IMR-90 (cell line): ENCODE measurements at regions not wholly inside any gene's neighbourhood (a gene's known extent, or its start where the extent isn't known, plus 50 kb on each side); places are given as distances from the start of the nearest gene placed in this dataset.

Experiments used
- ATAC-seq: fragments of 200-7000 bp; cut with Tn5 transposase; 2 replicates; pipeline ENCODE4 v1.9.1; 2020; ENCODE audit warnings: low read depth, mild to moderate bottlenecking, moderate library complexity
- BruUV-seq: library from RNA; stranded (reverse); fragments of 400-500 nt; replicated peaks from 2 replicates; lab custom pipeline; 2021; lab: Mats Ljungman, UMichigan
- CTCF ChIA-PET: fragments of 300-600 bp; formaldehyde crosslinking; extraction: SDS; loops from one replicate; lab custom pipeline; 2021; ENCODE audit warnings: antibody characterized with exemption; lab: Yijun Ruan, JAX
- POLR2A ChIA-PET: fragments of 300-600 bp; sonication (Branson Sonifier 250); formaldehyde crosslinking; loops from one replicate; lab custom pipeline; 2022; ENCODE audit warnings: antibody characterized with exemption; ENCODE audit not compliant: unreplicated experiment; lab: Charles Lee
- DNase-seq: peaks from one replicate; pipeline ENCODE4 v3.0.0; 2013
- H2AFZ ChIP-seq: replicated peaks from 2 replicates; pipeline ENCODE3; 2013; ENCODE audit warnings: low read length, mild to moderate bottlenecking; ENCODE audit not compliant: poor library complexity
- H2AK5ac ChIP-seq: 2 replicates; pipeline ENCODE4 v1.6.1; 2013; ENCODE audit warnings: low read depth, low read length, inconsistent platforms
- H2AK9ac ChIP-seq: replicated peaks from 2 replicates; pipeline ENCODE3; 2013; ENCODE audit warnings: mild to moderate bottlenecking, low read depth, low read length, moderate library complexity; ENCODE audit not compliant: poor library complexity
- H2BK120ac ChIP-seq: 2 replicates; pipeline ENCODE4 v1.6.1; 2013; ENCODE audit warnings: low read depth, low read length, inconsistent platforms
- H2BK15ac ChIP-seq: 3 replicates; pipeline ENCODE4 v1.6.1; 2013; ENCODE audit warnings: low read depth, low read length, inconsistent platforms
- H2BK20ac ChIP-seq: 2 replicates; pipeline ENCODE4 v1.6.1; 2013; ENCODE audit warnings: low read depth, mild to moderate bottlenecking, inconsistent platforms, low read length, moderate library complexity
- H2BK5ac ChIP-seq: 2 replicates; pipeline ENCODE4 v1.6.1; 2013; ENCODE audit warnings: mild to moderate bottlenecking, low read depth, low read length, inconsistent platforms; ENCODE audit not compliant: poor library complexity, severe bottlenecking
- H3K14ac ChIP-seq: replicated peaks from 2 replicates; pipeline ENCODE4 v1.6.1; 2013; ENCODE audit warnings: low read depth, low read length, inconsistent platforms
- H3K18ac ChIP-seq: 2 replicates; pipeline ENCODE4 v1.6.1; 2013; ENCODE audit warnings: low read depth, low read length, control low read depth
- H3K23ac ChIP-seq: 2 replicates; pipeline ENCODE4 v1.6.1; 2013; ENCODE audit warnings: low read depth, low read length, inconsistent platforms
- H3K27ac ChIP-seq: 2 replicates; pipeline ENCODE4 v1.5.1; 2013; ENCODE audit warnings: mild to moderate bottlenecking, control low read depth, low read length; ENCODE audit not compliant: insufficient read depth
- H3K27me3 ChIP-seq: 2 replicates; pipeline ENCODE4 v1.6.1; 2013; ENCODE audit warnings: low read length; ENCODE audit not compliant: control insufficient read depth, insufficient read depth
- H3K36me3 ChIP-seq: 2 replicates; pipeline ENCODE4 v1.6.1; 2013; ENCODE audit warnings: low read length, mixed read lengths; ENCODE audit not compliant: control insufficient read depth, insufficient read depth
- H3K4ac ChIP-seq: 2 replicates; pipeline ENCODE4 v1.6.1; 2013; ENCODE audit warnings: low read depth, low read length, inconsistent platforms
- H3K4me1 ChIP-seq: 2 replicates; pipeline ENCODE4 v1.6.1; 2013; ENCODE audit warnings: low read length, mixed read lengths; ENCODE audit not compliant: control insufficient read depth, insufficient read depth
- H3K4me2 ChIP-seq: 2 replicates; pipeline ENCODE4 v1.6.1; 2013; ENCODE audit warnings: low read depth, mild to moderate bottlenecking, control low read depth, low read length, moderate library complexity
- H3K4me3 ChIP-seq: 2 replicates; pipeline ENCODE4 v1.5.1; 2013; ENCODE audit warnings: low read depth, mild to moderate bottlenecking, control low read depth, low read length, moderate library complexity; ENCODE audit not compliant: insufficient read depth
- H3K56ac ChIP-seq: 2 replicates; pipeline ENCODE4 v1.6.1; 2013; ENCODE audit warnings: low read length, inconsistent platforms; ENCODE audit not compliant: insufficient read depth; ENCODE audit errors: extremely low read depth
- H3K79me1 ChIP-seq, 2 experiments: 2 replicates each; pipeline ENCODE4 v1.6.1; 2013; ENCODE audit warnings: low read length in 2 of 2, inconsistent platforms in 1 of 2, low read depth in 1 of 2
- H3K9ac ChIP-seq: 2 replicates; pipeline ENCODE4 v1.6.1; 2013; ENCODE audit warnings: low read depth, low read length, control low read depth
- H3K9me1 ChIP-seq: 2 replicates; pipeline ENCODE4 v1.6.1; 2013; ENCODE audit warnings: low read length, inconsistent platforms; ENCODE audit not compliant: insufficient read depth
- H3K9me3 ChIP-seq: 2 replicates; pipeline ENCODE4 v1.6.1; 2013; ENCODE audit warnings: low read length; ENCODE audit not compliant: control insufficient read depth, insufficient read depth
- H4K20me1 ChIP-seq: 2 replicates; pipeline ENCODE4 v1.6.1; 2013; ENCODE audit warnings: low read length, inconsistent platforms; ENCODE audit not compliant: insufficient read depth
- H4K5ac ChIP-seq: 2 replicates; pipeline ENCODE4 v1.6.1; 2013; ENCODE audit warnings: mild to moderate bottlenecking, low read depth, low read length, control low read depth
- H4K8ac ChIP-seq, 2 experiments: 2 replicates each; pipeline ENCODE4 v1.6.1; 2013; ENCODE audit warnings: low read depth in 2 of 2, low read length in 2 of 2, control low read depth in 1 of 2, inconsistent platforms in 1 of 2
- H4K91ac ChIP-seq: 2 replicates; pipeline ENCODE4 v1.6.1; 2013; ENCODE audit warnings: low read depth, low read length, inconsistent platforms; ENCODE audit not compliant: insufficient read depth
- BHLHE40 ChIP-seq: fragments of 150-350 bp; IDR thresholded peaks from 2 replicates; pipeline ENCODE4 v1.6.1; 2016; ENCODE audit warnings: mild to moderate bottlenecking, low read depth, low read length
- CHD1 ChIP-seq: IDR thresholded peaks from 2 replicates; pipeline ENCODE4 v1.6.1; 2012; ENCODE audit warnings: low read depth, low read length, improper control_type of control experiment
- FOS ChIP-seq: fragments of 150-350 bp; IDR thresholded peaks from 2 replicates; pipeline ENCODE4 v1.6.1; 2016; ENCODE audit warnings: low read depth, low read length
- MAFK ChIP-seq: IDR thresholded peaks from 2 replicates; pipeline ENCODE4 v1.6.1; 2012; ENCODE audit warnings: low read depth, low read length, improper control_type of control experiment
- MAZ ChIP-seq: IDR thresholded peaks from 2 replicates; pipeline ENCODE4 v1.6.1; 2012; ENCODE audit warnings: low read depth, mild to moderate bottlenecking, low read length, improper control_type of control experiment, moderate library complexity, borderline replicate concordance
- MXI1 ChIP-seq: IDR thresholded peaks from 2 replicates; pipeline ENCODE4 v1.6.1; 2012; ENCODE audit warnings: low read depth, mild to moderate bottlenecking, low read length, moderate library complexity, borderline replicate concordance
- NFE2L2 ChIP-seq: fragments of 150-350 bp; IDR thresholded peaks from 2 replicates; pipeline ENCODE4 v1.6.1; 2016; ENCODE audit warnings: low read depth, mild to moderate bottlenecking, low read length
- POLR2A ChIP-seq: IDR thresholded peaks from 2 replicates; pipeline ENCODE4 v1.6.1; 2012; ENCODE audit warnings: mild to moderate bottlenecking, low read depth, low read length
- RAD21 ChIP-seq: IDR thresholded peaks from 2 replicates; pipeline ENCODE4 v1.6.1; 2012; ENCODE audit warnings: low read length, improper control_type of control experiment
- RCOR1 ChIP-seq: IDR thresholded peaks from 2 replicates; pipeline ENCODE4 v1.6.1; 2012; ENCODE audit warnings: mild to moderate bottlenecking, low read length, improper control_type of control experiment; ENCODE audit not compliant: insufficient replicate concordance
- RFX5 ChIP-seq: IDR thresholded peaks from 2 replicates; pipeline ENCODE4 v1.8.0; 2012; ENCODE audit warnings: low read depth, mild to moderate bottlenecking, low read length, moderate library complexity
- WGBS, 2 experiments: methylation state at CpG; one replicate each; pipeline versions ENCODE4 v1.1.5 to v1.1.7; 2013; ENCODE audit warnings: missing lambda C conversion rate in 2 of 2; ENCODE audit not compliant: insufficient read length in 1 of 2; ENCODE audit errors: extremely low coverage in 2 of 2; 5-methylcytosine and 5-hydroxymethylcytosine counted together
- dilution Hi-C: fragments of 300-500 bp; cut with HindIII; formaldehyde crosslinking; loops from one replicate; pipeline ENCODE4 v1.14.3; 2018; ENCODE audit warnings: low sequenced_read_pairs; ENCODE audit not compliant: unreplicated experiment
- in situ Hi-C: fragments of 300-500 bp; cut with MboI; formaldehyde crosslinking; loops from 3 replicates; pipeline ENCODE4 v1.14.3; 2019; ENCODE audit warnings: low sequenced_read_pairs, inconsistent platforms, mixed read lengths
- intact Hi-C: fragments of 100-400 bp; cut with micrococcal nuclease; formaldehyde crosslinking; loops from 2 replicates; pipeline ENCODE4 v1.10.0; 2022
- TF ChIP-seq, protein P1 (sequence below): fragments of 150-350 bp; IDR thresholded peaks from 2 replicates; pipeline ENCODE4 v1.6.1; 2017; ENCODE audit warnings: mild to moderate bottlenecking, antibody characterized with exemption, low read length, low read depth
- TF ChIP-seq, protein P2 (sequence below): conservative IDR thresholded peaks from 2 replicates; pipeline ENCODE4 v1.5.1; 2012; ENCODE audit warnings: mild to moderate bottlenecking, low read depth, low read length, improper control_type of control experiment

DNA sequence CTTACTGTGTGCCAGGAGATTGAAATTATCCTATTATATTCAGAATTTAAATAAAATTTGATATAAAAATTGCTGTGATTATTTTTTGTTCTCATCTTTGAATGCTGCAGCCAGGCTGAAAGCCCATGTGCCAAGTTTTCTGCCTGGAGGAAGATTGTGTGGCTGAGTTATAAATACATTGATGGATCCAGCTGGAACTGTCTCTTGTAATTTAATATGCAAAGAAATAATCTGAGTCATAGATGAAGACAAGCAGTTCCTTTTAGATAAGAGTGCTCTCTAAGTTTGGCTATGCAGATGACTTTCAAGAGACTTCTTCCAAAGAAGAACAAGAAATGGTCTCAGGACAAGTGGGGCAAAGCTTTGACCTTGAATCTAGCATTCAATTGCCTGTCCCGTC, 871.0 kb downstream of the CDH11 start:
- H4K8ac ChIP-seq = no peak overlapping the region
- H2AK5ac ChIP-seq = no peak overlapping the region
- ChIA-PET POLR2A (no interaction called here), CTCF (no interaction called here)
- H4K5ac ChIP-seq = no peak overlapping the region
- TF ChIP-seq BHLHE40 = no peak
- no peak for TF ChIP-seq POLR2A
- TF ChIP-seq NFE2L2 = no peak
- TF ChIP-seq RFX5 = no peak
- TF ChIP-seq FOS = no peak
- TF ChIP-seq CHD1 = no peak
- TF ChIP-seq, protein P1, sequence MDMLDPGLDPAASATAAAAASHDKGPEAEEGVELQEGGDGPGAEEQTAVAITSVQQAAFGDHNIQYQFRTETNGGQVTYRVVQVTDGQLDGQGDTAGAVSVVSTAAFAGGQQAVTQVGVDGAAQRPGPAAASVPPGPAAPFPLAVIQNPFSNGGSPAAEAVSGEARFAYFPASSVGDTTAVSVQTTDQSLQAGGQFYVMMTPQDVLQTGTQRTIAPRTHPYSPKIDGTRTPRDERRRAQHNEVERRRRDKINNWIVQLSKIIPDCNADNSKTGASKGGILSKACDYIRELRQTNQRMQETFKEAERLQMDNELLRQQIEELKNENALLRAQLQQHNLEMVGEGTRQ = no peak
- TF ChIP-seq, protein P2, sequence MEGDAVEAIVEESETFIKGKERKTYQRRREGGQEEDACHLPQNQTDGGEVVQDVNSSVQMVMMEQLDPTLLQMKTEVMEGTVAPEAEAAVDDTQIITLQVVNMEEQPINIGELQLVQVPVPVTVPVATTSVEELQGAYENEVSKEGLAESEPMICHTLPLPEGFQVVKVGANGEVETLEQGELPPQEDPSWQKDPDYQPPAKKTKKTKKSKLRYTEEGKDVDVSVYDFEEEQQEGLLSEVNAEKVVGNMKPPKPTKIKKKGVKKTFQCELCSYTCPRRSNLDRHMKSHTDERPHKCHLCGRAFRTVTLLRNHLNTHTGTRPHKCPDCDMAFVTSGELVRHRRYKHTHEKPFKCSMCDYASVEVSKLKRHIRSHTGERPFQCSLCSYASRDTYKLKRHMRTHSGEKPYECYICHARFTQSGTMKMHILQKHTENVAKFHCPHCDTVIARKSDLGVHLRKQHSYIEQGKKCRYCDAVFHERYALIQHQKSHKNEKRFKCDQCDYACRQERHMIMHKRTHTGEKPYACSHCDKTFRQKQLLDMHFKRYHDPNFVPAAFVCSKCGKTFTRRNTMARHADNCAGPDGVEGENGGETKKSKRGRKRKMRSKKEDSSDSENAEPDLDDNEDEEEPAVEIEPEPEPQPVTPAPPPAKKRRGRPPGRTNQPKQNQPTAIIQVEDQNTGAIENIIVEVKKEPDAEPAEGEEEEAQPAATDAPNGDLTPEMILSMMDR = no peak
- TF ChIP-seq MAFK = no peak
- no peak for TF ChIP-seq RCOR1
- TF ChIP-seq MAZ = no peak
- TF ChIP-seq RAD21 = no peak
- TF ChIP-seq MXI1 = no peak
- no TSS peak for BruUV-seq
- no peak overlapping the region for H3K4me2 ChIP-seq
- H2BK5ac ChIP-seq = no peak overlapping the region
- no peak overlapping the region for H3K4ac ChIP-seq
- no peak overlapping the region for H3K27ac ChIP-seq
- dilution Hi-C loops (no loop called here), in situ Hi-C loops (no loop called here), intact Hi-C loops (no loop called here)
- H4K91ac ChIP-seq = no peak overlapping the region
- H3K23ac ChIP-seq = no peak overlapping the region
- H4K20me1 ChIP-seq = no peaks in the 10 kb centered on the region
- no peak overlapping the region for H2BK120ac ChIP-seq
- H2AFZ ChIP-seq = no peak overlapping the region
- no peak overlapping the region for H3K9ac ChIP-seq
- no peaks in the 10 kb centered on the region for H3K9me3 ChIP-seq
- DNase-seq (peak; percentile 47), ATAC-seq (peak; percentile 42)
- H3K56ac ChIP-seq = no peak overlapping the region
- no peak overlapping the region for H2BK15ac ChIP-seq
- no CpG with 5 or more reads among the region's 1 CpG for WGBS, 2 experiments
- H3K36me3 ChIP-seq = no peaks in the 10 kb centered on the region
- H3K79me1 ChIP-seq = no peaks in the 10 kb centered on the region
- H3K27me3 ChIP-seq = no peaks in the 10 kb centered on the region
- no peak overlapping the region for H2AK9ac ChIP-seq
- H3K9me1 ChIP-seq = no peaks in the 10 kb centered on the region
- no peaks in the 10 kb centered on the region for H3K4me1 ChIP-seq
- H2BK20ac ChIP-seq = no peak overlapping the region
- H3K14ac ChIP-seq = no peak overlapping the region
- no peak overlapping the region for H3K18ac ChIP-seq
- H3K4me3 ChIP-seq = no peak overlapping the region
